ENCODE measurements at regions not wholly inside any gene's neighbourhood (a gene's known extent, or its start where the extent isn't known, plus 50 kb on each side); places are given as distances from the start of the nearest gene placed in this dataset.

- no peak overlapping the region for H3K27ac ChIP-seq (ENCODE audit: low read depth in 1 of 2, low read length in 2 of 2)
- H3K36me3 ChIP-seq (ENCODE audit: control insufficient read depth in 4 of 4, insufficient read depth in 3 of 4, low read depth in 1 of 4, low read length in 3 of 4): no peaks in the 10 kb centered on the region
- DNase-seq (ENCODE audit: low spot score): no peak
- no peaks in the 10 kb centered on the region for H3K4me1 ChIP-seq (ENCODE audit: control insufficient read depth in 4 of 4, insufficient read depth in 4 of 4, low read length in 3 of 4)
- 77% methylated on average over 4 of the region's 4 CpGs for WGBS
- H3K4me3 ChIP-seq (ENCODE audit: low read depth in 1 of 3, low read length in 3 of 3): no peak overlapping the region
- H3K27me3 ChIP-seq (ENCODE audit: control insufficient read depth in 4 of 4, insufficient read depth in 4 of 4, low read length in 3 of 4): no peaks in the 10 kb centered on the region
- TF ChIP-seq JUND (IDR thresholded peaks at IDR 0.05): no peak
- TF ChIP-seq, protein P1, sequence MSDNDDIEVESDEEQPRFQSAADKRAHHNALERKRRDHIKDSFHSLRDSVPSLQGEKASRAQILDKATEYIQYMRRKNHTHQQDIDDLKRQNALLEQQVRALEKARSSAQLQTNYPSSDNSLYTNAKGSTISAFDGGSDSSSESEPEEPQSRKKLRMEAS (IDR thresholded peaks at IDR 0.05): no peak
- no peak for TF ChIP-seq HNF4A (conservative IDR thresholded peaks at IDR 0.05)
- TF ChIP-seq GABPA (IDR thresholded peaks at IDR 0.05 in 1 of 2, conservative IDR thresholded peaks at IDR 0.05 in 1 of 2): no peak
- no peak for TF ChIP-seq NR2F2 (IDR thresholded peaks at IDR 0.05)
- TF ChIP-seq, protein P2, sequence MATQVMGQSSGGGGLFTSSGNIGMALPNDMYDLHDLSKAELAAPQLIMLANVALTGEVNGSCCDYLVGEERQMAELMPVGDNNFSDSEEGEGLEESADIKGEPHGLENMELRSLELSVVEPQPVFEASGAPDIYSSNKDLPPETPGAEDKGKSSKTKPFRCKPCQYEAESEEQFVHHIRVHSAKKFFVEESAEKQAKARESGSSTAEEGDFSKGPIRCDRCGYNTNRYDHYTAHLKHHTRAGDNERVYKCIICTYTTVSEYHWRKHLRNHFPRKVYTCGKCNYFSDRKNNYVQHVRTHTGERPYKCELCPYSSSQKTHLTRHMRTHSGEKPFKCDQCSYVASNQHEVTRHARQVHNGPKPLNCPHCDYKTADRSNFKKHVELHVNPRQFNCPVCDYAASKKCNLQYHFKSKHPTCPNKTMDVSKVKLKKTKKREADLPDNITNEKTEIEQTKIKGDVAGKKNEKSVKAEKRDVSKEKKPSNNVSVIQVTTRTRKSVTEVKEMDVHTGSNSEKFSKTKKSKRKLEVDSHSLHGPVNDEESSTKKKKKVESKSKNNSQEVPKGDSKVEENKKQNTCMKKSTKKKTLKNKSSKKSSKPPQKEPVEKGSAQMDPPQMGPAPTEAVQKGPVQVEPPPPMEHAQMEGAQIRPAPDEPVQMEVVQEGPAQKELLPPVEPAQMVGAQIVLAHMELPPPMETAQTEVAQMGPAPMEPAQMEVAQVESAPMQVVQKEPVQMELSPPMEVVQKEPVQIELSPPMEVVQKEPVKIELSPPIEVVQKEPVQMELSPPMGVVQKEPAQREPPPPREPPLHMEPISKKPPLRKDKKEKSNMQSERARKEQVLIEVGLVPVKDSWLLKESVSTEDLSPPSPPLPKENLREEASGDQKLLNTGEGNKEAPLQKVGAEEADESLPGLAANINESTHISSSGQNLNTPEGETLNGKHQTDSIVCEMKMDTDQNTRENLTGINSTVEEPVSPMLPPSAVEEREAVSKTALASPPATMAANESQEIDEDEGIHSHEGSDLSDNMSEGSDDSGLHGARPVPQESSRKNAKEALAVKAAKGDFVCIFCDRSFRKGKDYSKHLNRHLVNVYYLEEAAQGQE (IDR thresholded peaks at IDR 0.05): no peak
- no peak for TF ChIP-seq FOXA2 (IDR thresholded peaks at IDR 0.05)
- no peak for TF ChIP-seq RXRA (IDR thresholded peaks at IDR 0.05)
- TF ChIP-seq CTCF (IDR thresholded peaks at IDR 0.05; ENCODE audit: low read depth, low read length, missing input control): no peak
- no peak for TF ChIP-seq FOXA1 (IDR thresholded peaks at IDR 0.05)
- no peak for TF ChIP-seq HNF4G (IDR thresholded peaks at IDR 0.05)
- no peak for TF ChIP-seq TAF1 (conservative IDR thresholded peaks at IDR 0.05)
- no peak for TF ChIP-seq EGR1 (IDR thresholded peaks at IDR 0.05; ENCODE audit: low read depth in 2 of 2)
- no peak for TF ChIP-seq RAD21 (IDR thresholded peaks at IDR 0.05)
- H3K9ac ChIP-seq (ENCODE audit: low read depth in 1 of 2, low read length in 2 of 2): no peak overlapping the region
- H3K9me3 ChIP-seq (ENCODE audit: control insufficient read depth in 4 of 4, low read length in 3 of 4): no peaks in the 10 kb centered on the region
These were observed 172.4 kb upstream of the MKI67 start for GRCh38 chr10:128298587-128298986.

GRCh38 chr10:128300290-128300824, 174.1 kb upstream of the MKI67 start:
- DNase-seq (ENCODE audit: low spot score): no peak
- WGBS: 75% methylated on average over 13 of the region's 13 CpGs
- TF ChIP-seq, protein P1 (IDR thresholded peaks at IDR 0.05): no peak
- TF ChIP-seq SP1 (IDR thresholded peaks at IDR 0.05) (no peak), RXRA (IDR thresholded peaks at IDR 0.05) (no peak), ZBTB33 (IDR thresholded peaks at IDR 0.05) (no peak), NR2F2 (IDR thresholded peaks at IDR 0.05) (no peak), RAD21 (IDR thresholded peaks at IDR 0.05) (no peak), HNF4A (conservative IDR thresholded peaks at IDR 0.05) (no peak), GABPA (IDR thresholded peaks at IDR 0.05 in 1 of 2, conservative IDR thresholded peaks at IDR 0.05 in 1 of 2) (no peak), YY1 (IDR thresholded peaks at IDR 0.05) (no peak), CTCF (IDR thresholded peaks at IDR 0.05; ENCODE audit: low read depth, low read length, missing input control) (no peak), HNF4G (IDR thresholded peaks at IDR 0.05) (no peak)
- TF ChIP-seq, protein P2 (IDR thresholded peaks at IDR 0.05): no peak

More at GRCh38 chr10:128300290-128300824, 174.1 kb upstream of the MKI67 start:
- H3K4me3 ChIP-seq (ENCODE audit: low read depth in 1 of 3, low read length in 3 of 3): no peak overlapping the region
- H3K27ac ChIP-seq (ENCODE audit: low read depth in 1 of 2, low read length in 2 of 2): no peak overlapping the region
- no peaks in the 10 kb centered on the region for H3K9me3 ChIP-seq (ENCODE audit: control insufficient read depth in 4 of 4, low read length in 3 of 4)
- no peaks in the 10 kb centered on the region for H3K27me3 ChIP-seq (ENCODE audit: control insufficient read depth in 4 of 4, insufficient read depth in 4 of 4, low read length in 3 of 4)
- H3K4me1 ChIP-seq (ENCODE audit: control insufficient read depth in 4 of 4, insufficient read depth in 4 of 4, low read length in 3 of 4): no peaks in the 10 kb centered on the region
- H3K9ac ChIP-seq (ENCODE audit: low read depth in 1 of 2, low read length in 2 of 2): no peak overlapping the region
- H3K36me3 ChIP-seq (ENCODE audit: control insufficient read depth in 4 of 4, insufficient read depth in 3 of 4, low read depth in 1 of 4, low read length in 3 of 4): no peaks in the 10 kb centered on the region

Data from liver (tissue), 8 donors.